DMS 273 (cell line): ENCODE measurements at regions not wholly inside any gene's neighbourhood (a gene's known extent, or its start where the extent isn't known, plus 50 kb on each side); places are given as distances from the start of the nearest gene placed in this dataset.
A peak's percentile ranks its signal among the peaks of the same experiment; 100 is the strongest.

Experiments
- DNase-seq: peaks from one replicate; lab custom pipeline; 2025; ENCODE audit not compliant: unreplicated experiment; lab: John Stamatoyannopoulos, UW

GRCh38 chrX:10288373-10288975 is 131.7 kb downstream of the CLCN4 start:
- DNase-seq = peak; percentile 64

DNA sequence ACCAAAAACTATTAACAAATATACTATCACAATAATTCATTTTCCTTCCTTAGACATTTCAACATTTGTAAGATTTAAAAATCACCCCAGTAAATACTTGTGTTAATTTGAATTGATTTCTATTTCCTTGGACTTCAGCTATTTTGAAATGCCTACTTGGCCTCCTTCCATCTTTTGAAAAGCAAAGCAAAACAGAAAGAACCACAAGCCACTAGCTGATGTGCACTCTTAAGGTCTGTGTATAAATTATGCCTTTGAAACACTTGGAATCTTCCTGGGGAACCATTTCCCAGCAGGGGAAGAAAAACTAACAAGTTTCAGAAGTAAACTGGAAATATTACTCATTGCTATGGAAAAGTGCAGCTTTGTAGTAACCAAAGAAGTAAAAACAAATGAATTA is 139.8 kb downstream of the CLCN4 start:
- no peak for DNase-seq

GRCh38 chrX:10310511-10310910 is 153.7 kb downstream of the CLCN4 start:
- peak; percentile 81 for DNase-seq

GRCh38 chrX:10314530-10315104 is 157.8 kb downstream of the CLCN4 start:
- DNase-seq = no peak

- no peak for DNase-seq
These were observed 168.8 kb downstream of the CLCN4 start for GRCh38 chrX:10325611-10326010.

DNA sequence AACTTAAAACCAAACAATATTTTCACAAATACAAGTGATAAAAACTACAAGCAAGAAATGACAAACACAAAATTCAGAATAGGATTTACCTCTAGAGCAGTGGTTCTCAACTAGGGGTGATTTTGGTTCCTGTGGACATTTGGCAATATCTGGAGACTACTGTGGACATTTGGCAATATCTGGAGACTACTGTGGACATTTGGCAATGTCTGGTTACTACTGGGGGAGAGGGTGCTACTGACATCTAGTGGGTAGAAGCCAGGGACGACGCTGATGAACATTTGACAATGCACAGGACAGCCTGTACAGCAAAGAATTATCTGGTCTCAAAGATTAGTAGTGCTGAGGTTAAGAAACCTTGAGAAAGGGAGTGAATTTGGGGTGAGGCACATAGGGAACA is 169.8 kb downstream of the CLCN4 start:
- peak; percentile 75 for DNase-seq

- DNase-seq = peak; percentile 5
These were observed 170.9 kb downstream of the CLCN4 start for GRCh38 chrX:10327651-10328050.

DNA sequence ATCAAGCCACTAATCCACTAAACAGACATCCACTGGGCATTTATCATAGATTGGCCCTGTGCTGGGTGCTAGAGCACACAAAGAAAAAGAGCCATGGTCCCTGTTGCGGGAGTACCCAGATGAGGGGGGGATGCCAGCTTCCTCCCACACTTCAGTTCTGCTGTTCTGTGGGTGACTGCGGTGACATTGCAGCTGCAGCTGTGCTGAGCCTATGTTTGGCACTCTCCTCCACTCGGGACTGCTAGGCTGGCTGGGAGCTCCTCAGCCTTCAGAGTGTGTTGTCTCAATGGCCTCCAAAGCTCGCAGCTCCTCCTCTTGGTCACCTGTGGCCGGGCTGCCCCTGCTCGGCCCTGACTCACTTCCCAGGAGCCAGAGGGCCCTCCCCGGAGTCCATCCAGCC is 173.2 kb downstream of the CLCN4 start:
- DNase-seq = no peak

- DNase-seq = peak; percentile 7
These were observed 184.5 kb downstream of the CLCN4 start for GRCh38 chrX:10341309-10341708.

DNA sequence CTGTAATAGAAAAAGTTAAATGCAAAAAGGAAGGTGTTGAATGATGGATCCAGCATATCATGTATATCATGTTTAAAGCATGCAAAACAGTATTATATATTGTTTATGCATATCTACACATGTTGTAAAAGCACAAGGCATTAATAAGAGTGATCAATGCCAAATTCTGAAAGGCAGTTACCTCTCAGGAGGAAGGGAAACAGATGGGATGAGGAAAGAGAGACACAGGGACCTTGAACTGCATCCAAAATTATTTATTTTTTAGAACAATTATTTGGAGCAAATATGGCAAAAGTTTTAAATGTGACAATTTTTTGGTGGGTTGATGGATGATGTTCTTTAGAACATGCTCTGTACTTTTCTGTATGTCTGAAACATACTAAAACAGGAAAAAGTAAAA is 193.4 kb downstream of the CLCN4 start:
- no peak for DNase-seq

GRCh38 chrX:10350981-10351380 is 194.2 kb downstream of the CLCN4 start:
- no peak for DNase-seq

GRCh38 chrX:10352536-10352935 is 195.8 kb downstream of the CLCN4 start:
- DNase-seq = no peak

DNA sequence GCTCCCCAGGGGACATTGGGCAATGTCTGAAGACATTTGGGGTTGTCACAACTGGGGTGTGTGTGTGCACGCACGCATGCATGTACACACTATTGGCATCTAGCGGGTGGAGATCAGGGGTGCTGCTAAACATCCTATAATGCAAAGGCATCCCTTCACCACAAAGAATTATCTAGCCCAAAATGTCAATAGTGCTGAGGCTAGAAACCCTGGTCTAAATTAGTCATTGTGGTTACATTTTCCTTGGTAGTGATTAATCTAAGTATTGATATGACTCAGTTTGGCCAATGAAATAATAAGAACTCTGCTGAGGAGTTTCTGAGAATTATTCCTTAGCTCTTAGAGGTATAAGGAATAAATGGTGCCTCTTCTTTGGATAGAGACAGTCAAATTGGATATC is 200.2 kb downstream of the CLCN4 start:
- no peak for DNase-seq

DNA sequence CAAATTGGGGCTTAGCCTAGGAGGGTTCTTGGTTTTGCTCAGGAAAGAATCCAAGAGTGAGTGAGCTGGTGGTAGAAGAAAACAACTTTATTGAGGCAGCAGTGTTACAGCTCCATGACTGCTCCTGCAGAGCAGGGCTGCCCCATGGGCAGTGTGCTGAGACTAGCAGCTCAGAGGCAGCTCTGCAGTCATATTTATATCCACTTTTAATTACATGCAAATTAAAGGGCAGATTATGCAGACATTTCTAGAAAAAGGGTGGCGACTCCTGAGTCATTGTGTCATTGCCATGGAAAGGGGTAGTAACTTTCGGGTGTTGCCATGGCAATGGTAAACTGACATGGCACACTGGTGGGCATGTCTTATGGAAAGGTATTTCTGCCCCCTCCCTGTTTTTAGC is 202.2 kb downstream of the CLCN4 start:
- no peak for DNase-seq

DNA sequence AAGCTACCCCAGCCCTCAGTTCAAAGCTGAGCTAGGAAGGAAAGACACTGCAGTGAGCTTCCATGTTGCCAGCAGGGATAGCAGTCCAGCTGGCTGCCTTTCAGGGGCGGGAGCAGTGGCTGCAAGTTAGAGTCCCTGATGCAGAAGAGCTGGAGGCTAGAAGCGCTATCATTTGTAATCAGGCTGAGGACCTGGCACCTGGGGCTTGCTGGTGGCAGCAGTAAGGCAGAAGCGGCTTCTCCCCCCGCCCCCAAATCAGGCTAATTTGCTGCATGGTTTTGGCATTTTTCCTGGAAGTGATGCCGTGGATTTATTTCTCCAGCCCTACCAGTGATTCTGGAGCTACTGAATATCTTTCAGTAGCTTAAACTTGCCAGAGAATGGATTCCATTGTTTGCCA is 203.3 kb downstream of the CLCN4 start:
- DNase-seq = peak; percentile 59

- no peak for DNase-seq
These were observed 208.9 kb downstream of the CLCN4 start for GRCh38 chrX:10365532-10366265.

- no peak for DNase-seq
These were observed 210.6 kb downstream of the CLCN4 start for GRCh38 chrX:10367406-10367805.

DNA sequence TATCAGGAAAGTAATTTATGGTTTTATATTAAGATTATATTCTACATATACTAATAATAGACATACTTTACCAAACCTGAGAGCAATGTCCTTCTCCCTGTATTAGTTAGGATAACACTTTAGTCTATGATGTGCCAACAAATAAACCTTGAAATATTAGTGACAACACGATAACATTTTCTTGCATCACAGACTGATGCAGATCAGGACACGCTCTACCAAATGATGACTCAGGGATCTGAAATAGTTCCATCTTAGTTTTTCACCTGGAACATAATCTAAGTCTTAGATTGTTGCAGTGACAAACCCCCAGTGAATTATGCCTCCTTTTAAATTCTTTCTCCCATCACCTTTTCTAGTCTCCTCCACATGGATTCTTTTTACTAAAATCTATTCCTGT is 214.2 kb downstream of the CLCN4 start:
- no peak for DNase-seq

GRCh38 chrX:10377427-10377826 is 220.7 kb downstream of the CLCN4 start:
- no peak for DNase-seq

DNA sequence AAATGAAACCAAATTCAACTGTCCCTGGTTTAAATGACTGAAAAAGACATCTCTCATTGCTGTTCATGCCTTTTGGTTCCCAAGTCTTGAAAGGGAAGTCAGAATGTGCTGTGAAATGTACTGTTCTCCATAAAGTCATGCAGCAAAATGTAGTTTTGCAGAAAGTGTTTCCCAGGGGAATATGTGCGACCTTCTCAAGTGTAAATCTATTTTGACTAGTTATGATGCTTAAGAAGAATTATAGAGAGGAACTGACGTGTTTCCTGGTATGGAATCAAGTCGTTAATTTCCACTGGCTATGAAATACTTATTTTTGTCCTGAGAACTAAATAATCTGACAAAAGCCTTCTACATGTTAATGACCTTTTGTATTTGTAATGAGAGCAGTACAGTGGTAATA is 223.1 kb downstream of the CLCN4 start:
- DNase-seq = no peak

DNA sequence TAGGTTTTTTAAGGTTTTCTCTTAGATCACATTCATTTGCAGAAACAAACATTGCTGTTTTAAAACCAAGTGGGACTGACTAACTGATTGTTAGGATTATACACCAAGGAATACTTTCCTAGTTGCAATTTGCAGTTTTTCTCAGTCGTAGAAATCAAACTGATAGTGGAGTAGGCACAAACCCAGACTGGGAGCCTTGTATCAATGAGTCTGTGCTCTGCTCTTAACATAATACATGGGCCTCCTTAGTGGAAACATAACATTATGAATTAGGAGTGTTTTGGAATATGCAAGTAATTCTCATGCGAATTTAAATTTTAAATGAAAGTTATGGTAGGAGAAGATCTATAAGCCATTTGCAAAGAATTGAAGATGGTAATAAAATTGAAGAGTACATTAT is 223.5 kb downstream of the CLCN4 start:
- DNase-seq = no peak

- DNase-seq = no peak
These were observed 224.4 kb downstream of the CLCN4 start for GRCh38 chrX:10381193-10381592.

DNA sequence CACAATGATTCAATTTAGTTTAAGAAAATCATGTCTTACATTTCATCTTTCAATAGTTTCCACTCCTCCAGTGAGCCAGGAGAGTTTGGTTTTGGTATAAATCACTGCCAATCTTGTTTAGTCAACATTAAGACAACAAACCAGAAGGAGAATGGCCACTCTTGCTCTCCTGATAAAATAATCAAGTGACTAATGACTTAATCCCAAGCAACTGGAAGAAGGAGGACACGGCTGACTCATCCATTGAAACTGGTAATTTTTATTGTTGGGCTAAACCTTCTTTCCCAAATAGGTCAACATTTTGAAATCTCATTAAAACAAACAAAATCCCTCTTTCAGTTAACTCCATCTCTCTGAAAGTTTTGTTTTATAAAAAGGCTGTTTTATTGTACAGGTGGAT is 230.2 kb downstream of the CLCN4 start:
- DNase-seq = no peak
